Astrocyte of the spinal cord (primary cell): ENCODE measurements at regions not wholly inside any gene's neighbourhood (a gene's known extent, or its start where the extent isn't known, plus 50 kb on each side); places are given as distances from the start of the nearest gene placed in this dataset.

ENCODE experiments used
- DNase-seq: peaks from one replicate; pipeline ENCODE4 v3.0.0; 2011; ENCODE audit warnings: low read depth, low spot score
- H3K4me3 ChIP-seq: 2 replicates; pipeline ENCODE4 v1.5.1; 2011; ENCODE audit warnings: low read depth, mild to moderate bottlenecking, low read length, moderate library complexity
- CTCF ChIP-seq: IDR thresholded peaks from 2 replicates; pipeline ENCODE4 v1.5.1; 2012; ENCODE audit warnings: low read depth, mild to moderate bottlenecking, low read length, inconsistent platforms
- in situ Hi-C: cut with HindIII; loops from 2 replicates; pipeline ENCODE4 v1.10.0; 2017; ENCODE audit warnings: low sequenced_read_pairs

GRCh38 chr4:14857475-14857874 is 144.8 kb upstream of the CPEB2 start:
- no peak for TF ChIP-seq CTCF
- no peak for DNase-seq
- no peak overlapping the region for H3K4me3 ChIP-seq
- in situ Hi-C loops: no loop called here

GRCh38 chr4:14857981-14858380 is 144.3 kb upstream of the CPEB2 start:
- DNase-seq: no peak
- TF ChIP-seq CTCF: no peak
- no peak overlapping the region for H3K4me3 ChIP-seq
- in situ Hi-C loops: no loop called here

DNA sequence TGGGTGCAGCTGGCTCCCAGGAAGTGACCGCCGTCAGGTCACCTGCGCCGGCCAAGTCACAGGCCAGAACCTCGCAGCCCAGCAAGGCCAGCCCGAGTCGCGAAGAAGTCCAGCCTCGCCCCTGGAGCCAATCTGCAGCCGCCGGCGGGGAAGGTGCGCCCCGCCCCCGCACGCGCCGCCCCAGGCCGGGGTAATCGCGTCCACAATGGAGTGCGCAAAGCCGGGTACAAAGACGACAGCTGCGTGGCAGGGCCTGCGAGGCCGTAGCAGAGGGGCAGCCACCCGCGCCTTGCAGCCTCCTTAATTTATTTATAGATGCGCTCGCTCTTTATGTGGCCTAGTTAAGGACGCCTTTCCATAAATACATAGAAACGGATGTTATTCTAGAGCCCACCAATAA is 139.4 kb upstream of the CPEB2 start:
- no peak for TF ChIP-seq CTCF
- no peak for DNase-seq
- in situ Hi-C loops: no loop called here
- no peak overlapping the region for H3K4me3 ChIP-seq

DNA sequence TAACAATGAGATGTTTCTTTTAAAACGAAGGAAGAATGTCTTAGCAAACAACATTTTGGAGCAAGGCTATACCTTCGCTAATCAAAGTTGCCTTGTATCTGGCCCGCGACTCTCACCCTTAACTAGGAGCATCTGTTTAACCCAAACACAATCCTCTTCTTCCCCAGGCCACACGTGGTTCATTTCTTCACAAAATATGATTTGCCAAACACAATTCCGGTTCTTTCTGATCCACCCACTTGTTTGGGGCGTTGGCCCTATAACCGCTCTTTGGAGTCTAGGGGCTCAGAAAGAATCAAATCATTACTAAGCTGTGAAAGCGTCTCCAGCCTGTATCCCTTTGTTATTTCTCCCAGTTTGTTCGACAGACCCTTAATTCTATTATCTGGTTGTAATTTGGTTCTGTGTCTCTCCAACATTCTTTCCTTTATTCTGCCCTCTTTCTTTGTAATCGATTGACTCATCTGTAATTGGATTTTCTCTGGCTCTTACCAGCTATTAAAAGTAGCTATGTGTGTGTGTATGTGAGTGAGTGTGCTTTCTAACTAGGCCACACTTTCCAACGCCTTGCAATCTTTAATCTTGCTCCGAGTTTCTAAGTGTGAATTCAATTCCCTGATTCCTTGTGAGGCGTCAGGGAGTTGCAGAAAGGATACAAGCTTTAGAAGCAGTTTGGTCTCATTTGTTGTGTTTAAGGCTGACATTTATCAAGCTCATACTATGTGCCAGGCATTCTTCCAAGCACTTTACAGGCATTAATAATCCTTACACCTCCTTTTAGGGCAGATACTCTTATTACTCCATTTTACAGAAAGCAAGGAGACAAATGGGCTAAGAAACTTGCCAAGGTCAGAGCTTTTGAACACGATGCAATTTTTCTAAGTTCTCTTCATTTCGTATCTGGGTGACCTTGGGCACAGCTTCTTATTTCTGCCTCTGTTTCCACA is 138.6 kb upstream of the CPEB2 start:
- no peak for TF ChIP-seq CTCF
- no peak for DNase-seq
- in situ Hi-C loops: no loop called here
- H3K4me3 ChIP-seq: no peak overlapping the region

DNA sequence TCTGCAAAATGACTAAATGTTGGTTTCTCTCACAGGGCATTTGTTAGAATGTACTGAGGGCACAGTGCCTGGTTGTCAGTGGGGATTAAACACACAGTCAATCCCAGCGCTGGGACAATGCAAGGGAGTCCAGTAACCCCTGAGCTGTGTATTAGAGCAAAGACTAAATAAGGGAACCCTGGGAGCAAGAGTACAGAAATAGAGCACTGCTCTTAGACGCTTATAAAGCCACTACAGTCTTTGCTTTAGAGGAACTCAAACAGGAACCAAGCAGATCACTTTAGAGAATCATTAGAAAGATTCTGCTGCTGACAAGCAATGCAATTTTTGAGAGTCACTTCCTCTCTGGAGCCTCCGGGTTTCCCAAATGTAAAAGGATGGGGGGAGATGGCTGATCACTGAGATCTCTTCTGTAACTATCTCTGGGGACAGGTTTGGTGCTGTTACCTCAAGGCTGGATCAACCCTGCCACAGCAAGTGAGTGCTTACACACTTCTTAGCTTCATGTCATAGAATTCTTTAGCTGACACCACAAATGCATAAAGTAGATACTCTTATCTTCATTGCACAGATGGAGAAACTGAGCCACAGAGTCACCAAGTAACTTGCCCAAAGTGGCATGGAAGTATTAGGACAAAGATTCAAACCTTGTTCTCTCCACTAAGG is 137.8 kb upstream of the CPEB2 start:
- no peak for TF ChIP-seq CTCF
- no peak for DNase-seq
- H3K4me3 ChIP-seq: no peak overlapping the region
- in situ Hi-C loops: no loop called here

GRCh38 chr4:14865031-14865366 is 137.3 kb upstream of the CPEB2 start:
- DNase-seq: no peak
- H3K4me3 ChIP-seq: no peak overlapping the region
- in situ Hi-C loops: no loop called here
- TF ChIP-seq CTCF: no peak
